HCT116 (cell line): ENCODE measurements at regions not wholly inside any gene's neighbourhood (a gene's known extent, or its start where the extent isn't known, plus 50 kb on each side); places are given as distances from the start of the nearest gene placed in this dataset.

Source experiments
- ATAC-seq: fragments of 200-7000 bp; cut with Tn5 transposase; 2 replicates; pipeline ENCODE4 v1.9.1; 2020; ENCODE audit warnings: mild to moderate bottlenecking, moderate library complexity
- BruUV-seq: library from RNA; stranded (reverse); fragments of 400-500 nt; replicated peaks from 2 replicates; lab custom pipeline; 2021; lab: Mats Ljungman, UMichigan
- CTCF ChIA-PET: fragments of 300-600 bp; sonication (Branson Sonifier 250); formaldehyde crosslinking; loops from one replicate; lab custom pipeline; 2021; ENCODE audit warnings: antibody characterized with exemption; lab: Charles Lee
- POLR2A ChIA-PET: fragments of 300-600, 350-600 bp; sonication (Branson Sonifier 250); formaldehyde crosslinking; loops from one replicate; lab custom pipeline; 2021; ENCODE audit warnings: antibody characterized with exemption; lab: Charles Lee
- RAD21 ChIA-PET, 2 experiments: fragments of 300-600 bp; sonication (Branson Sonifier 250); formaldehyde crosslinking; loops; one replicate each; lab custom pipeline; 2023; ENCODE audit warnings: low total read pairs in 2 of 2; ENCODE audit not compliant: uncharacterized antibody in 2 of 2, unreplicated experiment in 2 of 2, low non-redundant PET in 1 of 2; lab: Charles Lee
- DNase-seq: peaks from one replicate; pipeline ENCODE4 v3.0.0-alpha.2; 2010; ENCODE audit warnings: low read depth, low spot score
- H2AFZ ChIP-seq: fragments of 200-600 bp; shearing (Covaris generic), sonication (generic); 2 replicates; pipeline ENCODE4 v1.6.1; 2017; ENCODE audit warnings: low read depth, mixed run types, mixed read lengths, antibody characterized with exemption, low read length; ENCODE audit not compliant: poor library complexity, severe bottlenecking
- H3K27ac ChIP-seq: 2 replicates; pipeline ENCODE4 v1.5.1; 2012; ENCODE audit warnings: low read depth, low read length
- H3K27me3 ChIP-seq: fragments of 200-600 bp; sonication (generic); 2 replicates; pipeline ENCODE4 v1.6.1; 2016; ENCODE audit warnings: mixed run types, low read length, mixed read lengths; ENCODE audit not compliant: insufficient read depth
- H3K36me3 ChIP-seq, 2 experiments: fragments of 200-500 bp in 1 of 2; fragments of 200-600 bp in 1 of 2; sonication (Bioruptor generic) in 1 of 2; sonication (generic) in 1 of 2; 2 replicates each; pipeline versions ENCODE4 v1.5.1 to v1.6.1; 2014 to 2016; ENCODE audit warnings: low read length in 2 of 2, inconsistent platforms in 1 of 2, mixed read lengths in 1 of 2, mixed run types in 1 of 2; ENCODE audit not compliant: insufficient read depth in 2 of 2, control insufficient read depth in 1 of 2
- H3K4me1 ChIP-seq, 2 experiments: fragments of 200-600 bp in 1 of 2; sonication (generic) in 1 of 2; 2 replicates each; pipeline versions ENCODE4 v1.5.1 to v1.6.1; 2012 to 2017; ENCODE audit warnings: low read length in 2 of 2, inconsistent platforms in 1 of 2, mild to moderate bottlenecking in 1 of 2, mixed read lengths in 1 of 2, mixed run types in 1 of 2, moderate library complexity in 1 of 2; ENCODE audit not compliant: insufficient read depth in 2 of 2, control insufficient read depth in 1 of 2
- H3K4me2 ChIP-seq: fragments of 200-600 bp; sonication (generic); 2 replicates; pipeline ENCODE4 v1.6.1; 2017; ENCODE audit warnings: mixed run types, low read length, mixed read lengths
- H3K4me3 ChIP-seq, 2 experiments: fragments of 200-600 bp in 1 of 2; sonication (generic) in 1 of 2; replicated peaks in 1 of 2; 2 replicates each; pipeline ENCODE4 v1.5.1; 2011 to 2016; ENCODE audit warnings: low read length in 2 of 2, control low read depth in 1 of 2, low read depth in 1 of 2, mild to moderate bottlenecking in 1 of 2, mixed read lengths in 1 of 2, mixed run types in 1 of 2
- H3K79me2 ChIP-seq: fragments of 200-600 bp; sonication (generic); 2 replicates; pipeline ENCODE4 v1.6.1; 2017; ENCODE audit warnings: mild to moderate bottlenecking, mixed run types, low read length, moderate library complexity, mixed read lengths; ENCODE audit not compliant: insufficient read depth
- H3K9ac ChIP-seq: fragments of 200-600 bp; sonication (generic); 2 replicates; pipeline ENCODE4 v1.6.1; 2016; ENCODE audit warnings: low read length, mixed read lengths
- H3K9me2 ChIP-seq: fragments of 200-600 bp; sonication (generic), shearing (Covaris generic); 2 replicates; pipeline ENCODE4 v1.6.1; 2017; ENCODE audit warnings: mixed run types, mild to moderate bottlenecking, moderate library complexity; ENCODE audit not compliant: insufficient read depth
- H3K9me3 ChIP-seq, 2 experiments: fragments of 200-500 bp in 1 of 2; fragments of 200-600 bp in 1 of 2; sonication (Bioruptor generic) in 1 of 2; sonication (generic) in 1 of 2; 2 replicates each; pipeline ENCODE4 v1.6.1; 2014 to 2017; ENCODE audit warnings: low read length in 2 of 2, mixed read lengths in 2 of 2, inconsistent platforms in 1 of 2, low read depth in 1 of 2, mild to moderate bottlenecking in 1 of 2, mixed run types in 1 of 2, moderate library complexity in 1 of 2; ENCODE audit not compliant: control insufficient read depth in 1 of 2, insufficient read depth in 1 of 2
- H4K20me1 ChIP-seq: fragments of 200-600 bp; sonication (generic), shearing (Covaris generic); 2 replicates; pipeline ENCODE4 v1.6.1; 2017; ENCODE audit warnings: mixed run types, mild to moderate bottlenecking, moderate library complexity; ENCODE audit not compliant: insufficient read depth
- CBX3 ChIP-seq: IDR thresholded peaks from 2 replicates; pipeline ENCODE4 v1.6.1; 2012; ENCODE audit warnings: low read depth
- CEBPB ChIP-seq: IDR thresholded peaks from 2 replicates; pipeline ENCODE4 v1.6.1; 2012; ENCODE audit warnings: low read depth
- EGR1 ChIP-seq: IDR thresholded peaks from 2 replicates; pipeline ENCODE4 v1.6.1; 2012; ENCODE audit warnings: low read depth
- ELF1 ChIP-seq: IDR thresholded peaks from 2 replicates; pipeline ENCODE4 v1.6.1; 2012; ENCODE audit warnings: low read depth, borderline replicate concordance
- POLR2A ChIP-seq: IDR thresholded peaks from 2 replicates; pipeline ENCODE4 v1.7.0; 2011; ENCODE audit warnings: borderline replicate concordance; ENCODE audit not compliant: insufficient read depth, insufficient read length; ENCODE audit errors: extremely low read depth
- POLR2AphosphoS5 ChIP-seq: IDR thresholded peaks from 2 replicates; pipeline ENCODE4 v1.6.1; 2011; ENCODE audit warnings: mild to moderate bottlenecking, low read depth, low read length, moderate library complexity
- SRF ChIP-seq: IDR thresholded peaks from 2 replicates; pipeline ENCODE4 v1.6.1; 2012; ENCODE audit warnings: low read depth
- TCF7L2 ChIP-seq: IDR thresholded peaks from 2 replicates; pipeline ENCODE4 v1.7.0; 2011; ENCODE audit warnings: borderline replicate concordance, inconsistent platforms; ENCODE audit not compliant: insufficient read depth, insufficient read length; ENCODE audit errors: extremely low read depth
- ZFX ChIP-seq: fragments of 450-650 bp; IDR thresholded peaks from 2 replicates; pipeline ENCODE4 v1.6.1; 2017
- ZNF274 ChIP-seq: fragments of 200-500 bp; sonication (Bioruptor generic); IDR thresholded peaks from 2 replicates; pipeline ENCODE4 v1.6.1; 2014; ENCODE audit warnings: mild to moderate bottlenecking, low read depth, low read length, inconsistent platforms
- intact Hi-C: fragments of 100-400 bp; cut with micrococcal nuclease; formaldehyde crosslinking; loops from 2 replicates; pipeline ENCODE4 v1.10.0; 2022
- TF ChIP-seq, protein P1 (sequence below): IDR thresholded peaks from 2 replicates; pipeline ENCODE4 v1.6.1; 2012
- TF ChIP-seq, protein P2 (sequence below): IDR thresholded peaks from 2 replicates; pipeline ENCODE4 v1.6.1; 2011; ENCODE audit warnings: mild to moderate bottlenecking, low read length, moderate library complexity; ENCODE audit not compliant: insufficient replicate concordance; ENCODE audit errors: extremely low read depth
- TF ChIP-seq, protein P3 (sequence below): IDR thresholded peaks from 2 replicates; pipeline ENCODE4 v1.6.1; 2012
- TF ChIP-seq, protein P4 (sequence below): IDR thresholded peaks from 2 replicates; pipeline ENCODE4 v1.6.1; 2012; ENCODE audit warnings: low read depth

DNA sequence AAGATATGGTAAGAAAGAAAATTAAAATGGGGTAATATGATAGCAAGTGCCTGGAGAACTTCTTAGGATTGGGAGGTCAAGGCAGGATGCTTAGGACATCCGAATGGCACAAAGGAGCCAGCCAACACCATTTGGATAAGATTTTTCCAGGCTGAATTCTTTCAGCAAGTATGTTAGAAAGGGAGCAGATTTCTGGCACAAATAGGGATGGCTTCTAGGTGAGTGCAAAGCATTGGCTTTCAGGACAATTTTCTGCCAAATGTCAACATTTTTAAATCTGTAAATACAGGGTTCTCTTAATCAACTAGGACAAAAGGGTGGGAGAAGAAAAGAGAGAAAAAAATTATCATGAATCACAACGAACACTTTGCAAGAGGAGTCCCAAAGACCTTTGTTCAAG lies 409.1 kb downstream of the GPAM start:
- no peak overlapping the region for H2AFZ ChIP-seq
- H3K9me2 ChIP-seq, result no peaks in the 10 kb centered on the region
- H3K9me3 ChIP-seq, result no peaks in the 10 kb centered on the region
- no peak overlapping the region for H3K27ac ChIP-seq
- DNase-seq (no peak), ATAC-seq (no peak)
- H3K4me1 ChIP-seq, result no peaks in the 10 kb centered on the region
- H3K36me3 ChIP-seq, result no peaks in the 10 kb centered on the region
- intact Hi-C loops, result no loop called here
- no peak for TF ChIP-seq ELF1
- no peak overlapping the region for H3K9ac ChIP-seq
- H3K27me3 ChIP-seq, result peaks cover 5% of the 10 kb centered on the region; the same call in 1 of the 2 replicates
- no peaks in the 10 kb centered on the region for H4K20me1 ChIP-seq
- ChIA-PET CTCF (no interaction called here), RAD21 (no interaction called here), POLR2A (no interaction called here)
- no peaks in the 10 kb centered on the region for H3K79me2 ChIP-seq
- no TSS peak for BruUV-seq
- H3K4me2 ChIP-seq, result no peak overlapping the region
- H3K4me3 ChIP-seq, result no peak overlapping the region

DNA sequence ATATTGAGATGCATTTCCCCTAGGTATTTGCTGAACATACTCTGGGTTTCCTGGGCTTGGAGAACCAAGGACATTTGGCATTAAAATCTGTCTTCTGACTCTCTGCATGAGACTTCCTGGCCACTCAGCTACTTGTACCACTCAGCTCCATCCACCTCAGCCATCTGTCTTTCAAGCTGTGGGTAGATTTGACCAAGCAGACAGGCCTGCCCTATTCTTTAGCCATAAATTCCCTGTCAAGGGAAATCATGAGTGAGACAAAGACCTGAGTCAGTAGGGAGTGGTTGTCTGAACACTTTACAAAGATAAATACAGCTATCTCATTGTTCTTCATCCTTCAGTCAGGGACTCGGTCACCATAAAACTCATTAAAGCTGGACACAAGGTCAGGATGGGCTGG lies 399.1 kb downstream of the GPAM start:
- Histone ChIP-seq H3K4me3 (no peak overlapping the region), H3K9ac (no peak overlapping the region), H3K27ac (no peak overlapping the region), H3K36me3 (no peaks in the 10 kb centered on the region), H3K27me3 (peaks cover 25% of the 10 kb centered on the region; the same call in 1 of the 2 replicates), H3K4me2 (no peak overlapping the region), H3K9me3 (no peaks in the 10 kb centered on the region), H3K79me2 (no peaks in the 10 kb centered on the region), H3K9me2 (no peaks in the 10 kb centered on the region), H4K20me1 (no peaks in the 10 kb centered on the region), H2AFZ (no peak overlapping the region), H3K4me1 (no peaks in the 10 kb centered on the region)
- POLR2A ChIA-PET, result no interaction called here
- no peak for ATAC-seq
- RAD21 ChIA-PET, result no interaction called here
- DNase-seq, result no peak
- intact Hi-C loops, result no loop called here
- no TSS peak for BruUV-seq
- CTCF ChIA-PET, result no interaction called here
- TF ChIP-seq SRF, result no peak
- TF ChIP-seq ZFX, result no peak
- TF ChIP-seq, protein P1, sequence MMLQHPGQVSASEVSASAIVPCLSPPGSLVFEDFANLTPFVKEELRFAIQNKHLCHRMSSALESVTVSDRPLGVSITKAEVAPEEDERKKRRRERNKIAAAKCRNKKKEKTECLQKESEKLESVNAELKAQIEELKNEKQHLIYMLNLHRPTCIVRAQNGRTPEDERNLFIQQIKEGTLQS, result no peak
- TF ChIP-seq ELF1, result no peak
- no peak for TF ChIP-seq ZNF274
- TF ChIP-seq EGR1, result no peak
- TF ChIP-seq, protein P2, sequence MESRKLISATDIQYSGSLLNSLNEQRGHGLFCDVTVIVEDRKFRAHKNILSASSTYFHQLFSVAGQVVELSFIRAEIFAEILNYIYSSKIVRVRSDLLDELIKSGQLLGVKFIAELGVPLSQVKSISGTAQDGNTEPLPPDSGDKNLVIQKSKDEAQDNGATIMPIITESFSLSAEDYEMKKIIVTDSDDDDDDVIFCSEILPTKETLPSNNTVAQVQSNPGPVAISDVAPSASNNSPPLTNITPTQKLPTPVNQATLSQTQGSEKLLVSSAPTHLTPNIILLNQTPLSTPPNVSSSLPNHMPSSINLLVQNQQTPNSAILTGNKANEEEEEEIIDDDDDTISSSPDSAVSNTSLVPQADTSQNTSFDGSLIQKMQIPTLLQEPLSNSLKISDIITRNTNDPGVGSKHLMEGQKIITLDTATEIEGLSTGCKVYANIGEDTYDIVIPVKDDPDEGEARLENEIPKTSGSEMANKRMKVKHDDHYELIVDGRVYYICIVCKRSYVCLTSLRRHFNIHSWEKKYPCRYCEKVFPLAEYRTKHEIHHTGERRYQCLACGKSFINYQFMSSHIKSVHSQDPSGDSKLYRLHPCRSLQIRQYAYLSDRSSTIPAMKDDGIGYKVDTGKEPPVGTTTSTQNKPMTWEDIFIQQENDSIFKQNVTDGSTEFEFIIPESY, result no peak
- no peak for TF ChIP-seq CEBPB
- TF ChIP-seq, protein P3, sequence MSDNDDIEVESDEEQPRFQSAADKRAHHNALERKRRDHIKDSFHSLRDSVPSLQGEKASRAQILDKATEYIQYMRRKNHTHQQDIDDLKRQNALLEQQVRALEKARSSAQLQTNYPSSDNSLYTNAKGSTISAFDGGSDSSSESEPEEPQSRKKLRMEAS, result no peak
- TF ChIP-seq POLR2A, result no peak
- no peak for TF ChIP-seq TCF7L2
- TF ChIP-seq POLR2AphosphoS5, result no peak
- TF ChIP-seq CBX3, result no peak
- TF ChIP-seq, protein P4, sequence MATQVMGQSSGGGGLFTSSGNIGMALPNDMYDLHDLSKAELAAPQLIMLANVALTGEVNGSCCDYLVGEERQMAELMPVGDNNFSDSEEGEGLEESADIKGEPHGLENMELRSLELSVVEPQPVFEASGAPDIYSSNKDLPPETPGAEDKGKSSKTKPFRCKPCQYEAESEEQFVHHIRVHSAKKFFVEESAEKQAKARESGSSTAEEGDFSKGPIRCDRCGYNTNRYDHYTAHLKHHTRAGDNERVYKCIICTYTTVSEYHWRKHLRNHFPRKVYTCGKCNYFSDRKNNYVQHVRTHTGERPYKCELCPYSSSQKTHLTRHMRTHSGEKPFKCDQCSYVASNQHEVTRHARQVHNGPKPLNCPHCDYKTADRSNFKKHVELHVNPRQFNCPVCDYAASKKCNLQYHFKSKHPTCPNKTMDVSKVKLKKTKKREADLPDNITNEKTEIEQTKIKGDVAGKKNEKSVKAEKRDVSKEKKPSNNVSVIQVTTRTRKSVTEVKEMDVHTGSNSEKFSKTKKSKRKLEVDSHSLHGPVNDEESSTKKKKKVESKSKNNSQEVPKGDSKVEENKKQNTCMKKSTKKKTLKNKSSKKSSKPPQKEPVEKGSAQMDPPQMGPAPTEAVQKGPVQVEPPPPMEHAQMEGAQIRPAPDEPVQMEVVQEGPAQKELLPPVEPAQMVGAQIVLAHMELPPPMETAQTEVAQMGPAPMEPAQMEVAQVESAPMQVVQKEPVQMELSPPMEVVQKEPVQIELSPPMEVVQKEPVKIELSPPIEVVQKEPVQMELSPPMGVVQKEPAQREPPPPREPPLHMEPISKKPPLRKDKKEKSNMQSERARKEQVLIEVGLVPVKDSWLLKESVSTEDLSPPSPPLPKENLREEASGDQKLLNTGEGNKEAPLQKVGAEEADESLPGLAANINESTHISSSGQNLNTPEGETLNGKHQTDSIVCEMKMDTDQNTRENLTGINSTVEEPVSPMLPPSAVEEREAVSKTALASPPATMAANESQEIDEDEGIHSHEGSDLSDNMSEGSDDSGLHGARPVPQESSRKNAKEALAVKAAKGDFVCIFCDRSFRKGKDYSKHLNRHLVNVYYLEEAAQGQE, result no peak
